Activated naive CD8-positive, alpha-beta T cell treated with anti-CD3 and anti-CD28 coated beads, Interleukin-2, amount 50 U/mL, for 24 hours (primary cell): ENCODE measurements at regions not wholly inside any gene's neighbourhood (a gene's known extent, or its start where the extent isn't known, plus 50 kb on each side); places are given as distances from the start of the nearest gene placed in this dataset.

Source experiments
- ATAC-seq: fragments of 150-1000 bp; cut with Tn5 transposase; one replicate; pipeline ENCODE4 v1.10.0; 2021
- DNase-seq: peaks from one replicate; pipeline ENCODE4 v3.0.0; 2021
- H3K27ac Mint-ChIP-seq: one replicate; pipeline ENCODE4 v1.8.0; 2021; ENCODE audit warnings: mild to moderate bottlenecking, mixed read lengths
- H3K27me3 Mint-ChIP-seq: one replicate; pipeline ENCODE4 v1.8.0; 2021; ENCODE audit warnings: mixed read lengths
- H3K36me3 Mint-ChIP-seq: one replicate; pipeline ENCODE4 v1.8.0; 2021; ENCODE audit warnings: low read depth, mixed read lengths
- H3K4me1 Mint-ChIP-seq: one replicate; pipeline ENCODE4 v1.8.0; 2021; ENCODE audit warnings: mixed read lengths
- H3K4me3 Mint-ChIP-seq: one replicate; pipeline ENCODE4 v1.8.0; 2021; ENCODE audit warnings: mild to moderate bottlenecking, moderate library complexity, mixed read lengths
- H3K9me3 Mint-ChIP-seq: one replicate; pipeline ENCODE4 v1.8.0; 2021; ENCODE audit warnings: mixed read lengths

GRCh38 chr5:89277816-89278215, 394.8 kb upstream of the MEF2C start:
- Mint-ChIP-seq H3K36me3 (no peaks in the 10 kb centered on the region), H3K9me3 (peaks cover 7% of the 10 kb centered on the region), H3K27ac (no peak overlapping the region), H3K27me3 (peaks cover 5% of the 10 kb centered on the region), H3K4me3 (no peak overlapping the region), H3K4me1 (peaks cover 4% of the 10 kb centered on the region)
- no peak for DNase-seq
- no peak for ATAC-seq

- peaks cover 5% of the 10 kb centered on the region for H3K4me1 Mint-ChIP-seq
- no peak for DNase-seq
- H3K9me3 Mint-ChIP-seq, result peaks cover 10% of the 10 kb centered on the region
- no peak overlapping the region for H3K27ac Mint-ChIP-seq
- no peak for ATAC-seq
- H3K27me3 Mint-ChIP-seq, result peaks cover 5% of the 10 kb centered on the region
- H3K4me3 Mint-ChIP-seq, result no peak overlapping the region
- H3K36me3 Mint-ChIP-seq, result no peaks in the 10 kb centered on the region
Measured at GRCh38 chr5:89276566-89277305, 393.8 kb upstream of the MEF2C start.

GRCh38 chr5:89275066-89275855, 392.3 kb upstream of the MEF2C start:
- no peak overlapping the region for H3K4me3 Mint-ChIP-seq
- H3K4me1 Mint-ChIP-seq, result peaks cover 10% of the 10 kb centered on the region
- H3K36me3 Mint-ChIP-seq, result no peaks in the 10 kb centered on the region
- ATAC-seq, result no peak
- H3K27ac Mint-ChIP-seq, result no peak overlapping the region
- H3K9me3 Mint-ChIP-seq, result peaks cover 10% of the 10 kb centered on the region
- peaks cover 5% of the 10 kb centered on the region for H3K27me3 Mint-ChIP-seq
- DNase-seq, result no peak

GRCh38 chr5:89273289-89273688, 390.3 kb upstream of the MEF2C start:
- Mint-ChIP-seq H3K4me1 (peaks cover 19% of the 10 kb centered on the region), H3K4me3 (no peak overlapping the region)
- no peak for ATAC-seq

GRCh38 chr5:89270901-89271300, 387.9 kb upstream of the MEF2C start:
- ATAC-seq (no peak), DNase-seq (no peak)
- H3K27ac Mint-ChIP-seq, result no peak overlapping the region
- no peak overlapping the region for H3K4me3 Mint-ChIP-seq
- peaks cover 3% of the 10 kb centered on the region for H3K27me3 Mint-ChIP-seq
- H3K36me3 Mint-ChIP-seq, result no peaks in the 10 kb centered on the region
- H3K4me1 Mint-ChIP-seq, result peaks cover 23% of the 10 kb centered on the region
- peaks cover 3% of the 10 kb centered on the region for H3K9me3 Mint-ChIP-seq

More at GRCh38 chr5:89273289-89273688, 390.3 kb upstream of the MEF2C start:
- Mint-ChIP-seq H3K36me3 (no peaks in the 10 kb centered on the region), H3K27me3 (peaks cover 3% of the 10 kb centered on the region), H3K9me3 (peaks cover 7% of the 10 kb centered on the region), H3K27ac (no peak overlapping the region)
- no peak for DNase-seq

GRCh38 chr5:89269721-89270120, 386.7 kb upstream of the MEF2C start:
- H3K36me3 Mint-ChIP-seq, result no peaks in the 10 kb centered on the region
- H3K27ac Mint-ChIP-seq, result no peak overlapping the region
- no peak for ATAC-seq
- H3K27me3 Mint-ChIP-seq, result peaks cover 3% of the 10 kb centered on the region
- H3K4me3 Mint-ChIP-seq, result no peak overlapping the region
- peaks cover 3% of the 10 kb centered on the region for H3K9me3 Mint-ChIP-seq
- peaks cover 23% of the 10 kb centered on the region for H3K4me1 Mint-ChIP-seq
- no peak for DNase-seq

- H3K27ac Mint-ChIP-seq, result no peak overlapping the region
- H3K4me1 Mint-ChIP-seq, result peaks cover 23% of the 10 kb centered on the region
- DNase-seq (no peak), ATAC-seq (no peak)
- H3K4me3 Mint-ChIP-seq, result no peak overlapping the region
- H3K36me3 Mint-ChIP-seq, result no peaks in the 10 kb centered on the region
- H3K9me3 Mint-ChIP-seq, result peaks cover 3% of the 10 kb centered on the region
- peaks cover 3% of the 10 kb centered on the region for H3K27me3 Mint-ChIP-seq
Measured at GRCh38 chr5:89268460-89268859, 385.5 kb upstream of the MEF2C start.

GRCh38 chr5:89267788-89268187, 384.8 kb upstream of the MEF2C start:
- no peak for ATAC-seq

GRCh38 chr5:89265511-89266179, 382.7 kb upstream of the MEF2C start:
- H3K36me3 Mint-ChIP-seq, result no peaks in the 10 kb centered on the region
- peaks cover 15% of the 10 kb centered on the region for H3K4me1 Mint-ChIP-seq
- H3K27me3 Mint-ChIP-seq, result peaks cover 3% of the 10 kb centered on the region
- ATAC-seq (no peak), DNase-seq (no peak)
- no peak overlapping the region for H3K4me3 Mint-ChIP-seq
- no peaks in the 10 kb centered on the region for H3K9me3 Mint-ChIP-seq
- H3K27ac Mint-ChIP-seq, result no peak overlapping the region

More at GRCh38 chr5:89267788-89268187, 384.8 kb upstream of the MEF2C start:
- Mint-ChIP-seq H3K36me3 (no peaks in the 10 kb centered on the region), H3K27ac (no peak overlapping the region), H3K9me3 (peaks cover 3% of the 10 kb centered on the region), H3K27me3 (peaks cover 3% of the 10 kb centered on the region), H3K4me3 (no peak overlapping the region), H3K4me1 (peaks cover 23% of the 10 kb centered on the region)
- no peak for DNase-seq

GRCh38 chr5:89263846-89264245, 380.9 kb upstream of the MEF2C start:
- Mint-ChIP-seq H3K9me3 (no peaks in the 10 kb centered on the region), H3K4me1 (peaks cover 10% of the 10 kb centered on the region), H3K27ac (no peak overlapping the region), H3K4me3 (no peak overlapping the region), H3K27me3 (peaks cover 3% of the 10 kb centered on the region), H3K36me3 (no peaks in the 10 kb centered on the region)
- DNase-seq (no peak), ATAC-seq (no peak)

- DNase-seq (no peak), ATAC-seq (no peak)
- H3K27me3 Mint-ChIP-seq, result peaks cover under 1% of the 10 kb centered on the region
- no peaks in the 10 kb centered on the region for H3K36me3 Mint-ChIP-seq
- H3K4me1 Mint-ChIP-seq, result no peaks in the 10 kb centered on the region
- H3K4me3 Mint-ChIP-seq, result no peak overlapping the region
- no peaks in the 10 kb centered on the region for H3K9me3 Mint-ChIP-seq
- no peak overlapping the region for H3K27ac Mint-ChIP-seq
Measured at GRCh38 chr5:89262030-89262429, 379.0 kb upstream of the MEF2C start.

- Mint-ChIP-seq H3K27ac (no peak overlapping the region), H3K36me3 (no peaks in the 10 kb centered on the region), H3K9me3 (no peaks in the 10 kb centered on the region), H3K4me3 (no peak overlapping the region), H3K4me1 (no peaks in the 10 kb centered on the region), H3K27me3 (no peaks in the 10 kb centered on the region)
- no peak for ATAC-seq
- DNase-seq, result no peak
Measured at GRCh38 chr5:89260254-89260653, 377.3 kb upstream of the MEF2C start.

GRCh38 chr5:89255845-89256463, 373.0 kb upstream of the MEF2C start:
- Mint-ChIP-seq H3K4me3 (no peak overlapping the region), H3K27me3 (no peaks in the 10 kb centered on the region), H3K9me3 (no peaks in the 10 kb centered on the region), H3K27ac (no peak overlapping the region), H3K4me1 (no peaks in the 10 kb centered on the region), H3K36me3 (no peaks in the 10 kb centered on the region)
- DNase-seq, result no peak
- no peak for ATAC-seq

GRCh38 chr5:89253666-89254352, 370.8 kb upstream of the MEF2C start:
- H3K36me3 Mint-ChIP-seq, result no peaks in the 10 kb centered on the region
- no peak overlapping the region for H3K27ac Mint-ChIP-seq
- no peaks in the 10 kb centered on the region for H3K27me3 Mint-ChIP-seq
- H3K4me3 Mint-ChIP-seq, result no peak overlapping the region
- DNase-seq (no peak), ATAC-seq (no peak)
- H3K9me3 Mint-ChIP-seq, result no peaks in the 10 kb centered on the region
- H3K4me1 Mint-ChIP-seq, result no peaks in the 10 kb centered on the region
